H1 (cell line): ENCODE measurements at regions not wholly inside any gene's neighbourhood (a gene's known extent, or its start where the extent isn't known, plus 50 kb on each side); places are given as distances from the start of the nearest gene placed in this dataset.

Experiments
- E2F6 ChIP-seq: IDR thresholded peaks from 2 replicates; pipeline ENCODE4 v1.6.1; 2012; ENCODE audit warnings: inconsistent platforms
- RBBP5 ChIP-seq: IDR thresholded peaks from 2 replicates; pipeline ENCODE4 v1.7.1; 2012; ENCODE audit warnings: low read depth, mild to moderate bottlenecking, inconsistent platforms, low read length, moderate library complexity, borderline replicate concordance

GRCh38 chr10:64275774-64276173 is 754.6 kb downstream of the REEP3 start (continued):
- TF ChIP-seq E2F6, result no peak
- no peak for TF ChIP-seq RBBP5
